DMS153 treated with DMSO at 0.1 percent for 48 hours (cell line): ENCODE measurements at regions not wholly inside any gene's neighbourhood (a gene's known extent, or its start where the extent isn't known, plus 50 kb on each side); places are given as distances from the start of the nearest gene placed in this dataset.

Source experiments
- DNase-seq: peaks from one replicate; lab custom pipeline; 2025; ENCODE audit not compliant: unreplicated experiment; lab: John Stamatoyannopoulos, UW

DNA sequence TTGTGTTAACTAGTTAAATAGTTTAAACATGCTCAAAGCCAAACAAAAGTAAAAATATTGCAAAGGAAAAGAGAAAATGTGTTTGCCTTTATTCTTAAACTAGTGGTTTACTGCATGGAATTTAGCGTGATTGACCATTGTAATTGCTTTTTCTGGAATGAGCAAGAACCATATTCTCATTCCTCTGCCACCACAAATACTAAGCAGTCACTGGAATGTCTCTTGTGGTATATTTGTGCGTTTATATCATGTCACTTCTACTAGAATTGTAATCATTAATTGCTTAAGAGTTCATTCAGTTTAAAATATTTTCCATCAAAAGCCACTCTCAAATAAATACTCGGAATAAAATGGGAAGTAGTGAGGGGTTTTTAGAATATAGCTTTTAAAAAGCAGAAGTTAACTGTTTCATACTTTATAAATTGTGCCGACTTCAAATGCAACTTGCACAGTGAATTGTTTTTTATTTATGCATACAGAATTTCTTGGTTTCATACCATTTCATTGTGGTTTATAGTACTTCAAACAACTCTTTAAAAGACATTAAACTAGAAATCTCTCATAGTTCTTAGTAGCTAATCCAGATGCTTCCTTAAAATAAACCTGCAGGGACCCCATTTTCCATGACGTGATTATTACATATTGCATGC, 288.1 kb downstream of the EPHA4 start:
- no peak for DNase-seq

DNA sequence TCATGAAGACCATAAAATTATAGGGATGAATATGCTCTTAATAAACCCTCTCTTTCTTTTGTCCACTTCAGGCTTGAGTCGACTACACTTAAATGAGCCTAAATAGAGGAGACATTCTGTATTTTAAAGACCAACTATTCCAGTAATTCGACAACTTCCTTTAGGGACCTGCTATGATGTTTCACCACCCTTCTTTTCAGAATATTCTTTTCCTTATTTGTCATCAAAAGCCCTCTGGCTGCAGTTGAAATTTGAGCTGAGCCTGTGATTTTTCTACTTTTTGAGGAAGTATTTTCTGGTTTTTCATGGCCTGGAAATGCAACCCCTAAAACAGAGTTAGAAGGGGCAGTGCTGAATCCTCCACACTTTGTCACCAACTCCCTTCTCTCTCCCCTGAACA, 287.0 kb downstream of the EPHA4 start:
- no peak for DNase-seq

DNA sequence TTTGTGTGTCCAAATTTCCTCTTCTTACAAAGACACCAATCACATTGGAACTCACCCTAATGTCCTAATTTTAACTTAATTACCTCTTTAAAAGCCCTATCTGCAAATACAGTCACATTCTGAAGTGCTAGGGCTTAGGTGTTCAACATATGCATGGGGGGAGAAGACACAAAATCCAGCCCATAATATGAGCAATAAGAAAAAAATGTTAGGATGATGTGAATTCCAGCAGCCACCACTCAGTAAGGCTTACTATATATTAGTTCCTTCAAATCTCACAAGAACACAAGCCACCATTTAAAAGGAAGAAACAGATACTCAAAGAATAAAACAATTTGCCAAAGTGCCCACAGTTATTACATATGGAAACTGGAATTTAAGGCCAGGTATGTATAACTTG, 285.7 kb downstream of the EPHA4 start:
- no peak for DNase-seq

DNA sequence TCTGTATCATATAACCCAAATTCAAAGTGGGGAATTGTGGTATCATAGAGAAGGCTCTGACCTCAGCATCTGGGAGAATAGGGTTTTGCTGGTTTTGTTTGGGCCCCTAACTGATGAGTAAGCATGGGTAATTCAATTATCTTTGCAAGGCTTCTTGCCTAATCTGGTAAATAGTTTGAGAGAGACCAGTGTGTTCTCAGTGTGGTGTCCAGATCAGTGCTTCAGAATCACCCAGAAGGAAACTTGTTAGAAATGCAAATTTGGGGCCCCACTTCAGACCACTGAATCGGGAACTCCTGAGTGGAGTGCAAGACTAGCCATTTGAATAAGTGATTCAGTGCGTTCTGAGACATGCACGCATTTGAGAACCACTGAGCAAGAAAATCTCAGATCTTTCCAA, 282.7 kb downstream of the EPHA4 start:
- DNase-seq, result no peak

DNA sequence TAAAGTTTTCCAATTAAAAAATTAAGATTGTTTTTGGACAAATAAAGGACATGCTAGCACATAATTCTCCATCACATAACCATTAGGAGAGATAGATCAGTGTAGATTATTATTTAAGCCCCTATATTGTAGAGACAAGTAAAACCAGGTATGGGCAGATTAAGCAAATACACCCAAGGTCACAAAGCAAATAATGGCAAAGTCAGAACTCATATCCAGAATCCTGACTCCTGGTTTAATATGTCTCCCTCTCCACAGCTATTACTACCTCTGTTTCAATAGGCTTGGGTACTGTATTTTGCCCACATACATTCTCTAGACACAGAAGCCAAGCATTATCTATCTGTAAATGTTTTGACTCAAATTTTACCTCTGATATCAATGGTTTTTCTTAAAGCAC, 282.3 kb downstream of the EPHA4 start:
- no peak for DNase-seq

DNA sequence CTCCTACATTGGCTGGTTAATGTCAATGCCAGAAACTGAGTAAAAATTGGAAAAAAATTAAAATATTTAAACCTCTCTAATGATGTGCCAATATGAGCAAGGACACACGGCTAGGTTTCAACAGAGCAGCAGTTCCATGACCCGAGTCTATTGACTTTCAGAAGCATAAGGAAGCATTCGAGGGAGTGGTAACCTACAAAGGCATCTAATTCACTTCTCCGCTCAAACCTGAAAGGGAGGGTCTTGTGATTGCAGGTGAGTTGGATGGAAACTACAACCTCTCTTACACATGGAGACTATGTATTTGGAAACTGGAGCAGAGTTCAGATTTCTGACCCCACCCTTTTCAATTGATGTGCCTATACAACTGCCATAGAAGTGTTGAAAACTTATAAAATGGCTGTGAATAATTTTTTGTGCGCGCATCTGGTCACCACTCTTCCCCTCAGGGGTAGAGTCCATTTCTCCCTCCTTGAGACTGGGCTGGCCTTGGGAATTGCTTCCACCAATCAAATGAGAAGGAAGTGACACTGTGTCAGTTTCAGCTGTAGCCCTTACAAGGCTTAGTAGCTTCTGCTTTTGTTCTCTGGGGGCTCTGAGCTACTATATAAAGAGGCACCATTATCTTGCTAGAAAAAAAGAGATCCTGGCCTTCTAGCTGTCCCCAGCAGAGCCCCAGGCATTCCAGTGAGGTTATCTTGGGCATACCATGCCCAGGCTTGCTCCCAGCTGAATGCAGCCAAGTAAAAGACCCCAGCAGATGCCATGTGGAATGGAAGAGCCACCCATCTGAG, 278.0 kb downstream of the EPHA4 start:
- no peak for DNase-seq

DNA sequence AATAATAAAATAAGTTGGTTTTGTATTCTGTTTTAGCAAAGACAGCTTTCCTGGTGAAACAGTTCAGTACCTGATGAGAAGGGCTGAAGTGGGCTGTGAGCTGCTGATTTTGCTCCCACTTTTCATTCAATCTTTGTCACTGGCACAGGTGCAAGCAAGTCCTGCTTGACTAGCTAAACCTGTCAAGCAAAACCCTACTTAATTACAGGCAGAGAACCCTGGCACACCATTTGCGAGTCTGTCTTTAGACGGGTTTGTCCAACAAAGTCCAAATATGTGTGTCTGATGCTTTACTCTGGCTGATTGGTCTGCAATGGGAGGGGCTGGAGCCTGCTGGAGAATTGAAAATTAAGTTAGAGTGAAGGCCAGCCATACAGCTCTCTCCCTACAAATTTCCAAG, 267.2 kb downstream of the EPHA4 start:
- DNase-seq, result no peak

DNA sequence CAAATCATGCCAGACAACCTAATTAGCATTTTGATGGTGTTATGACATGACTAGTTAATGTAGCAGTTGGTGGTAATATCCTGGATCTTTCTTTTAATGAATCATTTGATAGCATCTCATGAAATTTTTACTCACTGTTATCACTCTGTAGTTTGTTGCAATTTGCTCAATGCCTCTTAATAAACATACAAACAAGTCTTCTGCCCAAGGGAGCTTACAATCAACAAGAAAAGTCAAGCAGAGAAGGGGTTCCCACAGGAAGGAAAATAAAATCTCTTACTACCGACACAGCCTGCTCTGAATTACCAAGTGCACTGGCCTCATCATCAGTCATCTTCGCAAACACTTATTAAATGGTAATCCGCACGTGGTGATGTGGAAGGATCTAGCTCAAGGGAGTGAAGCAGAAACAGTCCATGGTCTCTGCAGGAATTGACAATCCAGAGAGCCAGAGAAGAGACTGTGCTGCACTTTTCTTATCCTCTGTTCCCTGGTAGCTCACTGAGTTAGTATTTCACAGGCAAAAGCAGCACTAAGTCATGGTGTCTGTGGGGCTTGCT, 263.5 kb downstream of the EPHA4 start:
- no peak for DNase-seq

DNA sequence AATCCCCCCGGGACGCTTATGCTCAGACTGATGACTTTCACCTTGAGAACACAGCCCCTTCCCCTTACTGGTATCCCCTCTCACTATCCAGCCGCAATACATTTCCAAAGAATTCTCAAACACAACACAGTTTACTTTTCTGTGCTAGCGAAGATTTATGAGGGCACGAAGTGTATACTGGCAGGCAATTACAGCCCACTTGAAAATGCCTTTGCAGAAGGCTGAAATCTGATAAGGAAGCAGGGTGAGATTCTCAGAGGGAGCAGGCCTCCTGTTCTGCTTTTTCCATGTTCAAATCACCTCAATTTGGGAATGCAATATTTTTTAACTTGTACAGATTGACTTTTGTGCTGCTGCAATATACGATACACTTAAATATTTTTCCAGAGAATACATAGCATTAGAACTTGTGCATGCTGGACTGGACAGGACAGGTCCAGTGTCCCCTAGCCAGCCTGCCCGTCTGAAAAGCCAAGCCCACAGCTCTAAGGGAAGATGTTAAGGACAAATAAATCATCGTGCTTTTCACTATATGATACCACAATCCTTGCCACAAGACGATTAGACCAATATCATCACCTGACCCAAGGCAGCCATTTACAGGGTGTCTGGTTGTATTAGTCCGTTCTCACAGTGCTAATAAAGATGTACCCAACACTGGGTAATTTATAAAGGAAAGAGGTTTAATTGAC, 262.1 kb downstream of the EPHA4 start:
- no peak for DNase-seq

DNA sequence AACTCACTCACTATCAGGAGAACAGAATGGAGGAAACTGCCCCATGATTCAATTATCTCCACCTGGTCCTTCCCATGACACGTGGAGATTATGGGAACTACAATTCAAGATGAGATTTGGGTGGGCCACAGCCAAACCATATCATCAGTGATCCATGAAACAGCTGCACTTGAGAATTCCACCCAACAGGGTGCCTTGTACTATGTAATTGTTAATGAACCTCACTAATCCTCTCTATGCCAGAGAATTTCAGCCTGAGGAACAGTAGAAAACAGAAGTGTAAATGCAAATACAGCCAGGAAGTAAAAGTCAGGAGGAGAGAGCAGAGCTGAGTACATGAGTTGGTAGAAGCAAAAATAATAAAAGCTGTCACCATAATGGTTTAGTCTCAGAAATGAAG, 261.4 kb downstream of the EPHA4 start:
- no peak for DNase-seq

DNA sequence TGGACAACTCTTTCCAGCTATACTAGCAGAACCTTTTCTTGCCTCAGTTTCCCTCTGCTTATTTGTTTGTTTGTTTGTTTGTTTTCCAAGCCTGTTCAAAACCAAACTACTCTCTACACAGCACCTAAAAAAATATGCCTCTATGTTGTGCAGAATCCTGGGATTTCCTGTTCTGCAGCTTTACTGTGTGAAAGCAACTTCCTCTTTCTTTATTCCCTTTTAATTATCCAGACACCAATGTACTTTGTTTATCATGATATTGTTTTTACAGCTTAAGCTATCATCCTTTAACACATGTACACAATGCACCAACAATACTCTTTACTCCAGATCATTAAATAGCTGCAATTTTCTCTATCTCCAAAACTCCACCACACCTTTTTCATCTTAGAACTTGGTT, 259.5 kb downstream of the EPHA4 start:
- DNase-seq, result no peak

DNA sequence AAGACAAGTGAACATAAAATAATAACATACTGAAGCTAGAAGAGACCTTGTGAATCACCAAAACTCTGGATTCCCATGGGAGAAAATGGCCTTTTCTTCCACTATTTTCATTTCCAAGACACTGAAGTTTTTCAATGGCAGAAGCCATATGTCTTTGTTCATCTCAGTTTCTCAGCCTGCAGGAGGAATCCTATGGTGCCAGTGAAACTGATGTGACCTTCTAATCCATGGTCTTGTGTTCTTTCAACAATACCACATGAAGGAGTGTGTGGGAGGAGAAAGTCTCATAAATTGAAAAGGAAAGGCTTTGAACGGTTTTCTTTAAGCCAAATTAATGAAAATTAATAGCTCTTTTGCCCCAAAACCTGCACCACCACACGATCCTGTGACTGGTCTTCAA, 257.3 kb downstream of the EPHA4 start:
- DNase-seq, result no peak

DNA sequence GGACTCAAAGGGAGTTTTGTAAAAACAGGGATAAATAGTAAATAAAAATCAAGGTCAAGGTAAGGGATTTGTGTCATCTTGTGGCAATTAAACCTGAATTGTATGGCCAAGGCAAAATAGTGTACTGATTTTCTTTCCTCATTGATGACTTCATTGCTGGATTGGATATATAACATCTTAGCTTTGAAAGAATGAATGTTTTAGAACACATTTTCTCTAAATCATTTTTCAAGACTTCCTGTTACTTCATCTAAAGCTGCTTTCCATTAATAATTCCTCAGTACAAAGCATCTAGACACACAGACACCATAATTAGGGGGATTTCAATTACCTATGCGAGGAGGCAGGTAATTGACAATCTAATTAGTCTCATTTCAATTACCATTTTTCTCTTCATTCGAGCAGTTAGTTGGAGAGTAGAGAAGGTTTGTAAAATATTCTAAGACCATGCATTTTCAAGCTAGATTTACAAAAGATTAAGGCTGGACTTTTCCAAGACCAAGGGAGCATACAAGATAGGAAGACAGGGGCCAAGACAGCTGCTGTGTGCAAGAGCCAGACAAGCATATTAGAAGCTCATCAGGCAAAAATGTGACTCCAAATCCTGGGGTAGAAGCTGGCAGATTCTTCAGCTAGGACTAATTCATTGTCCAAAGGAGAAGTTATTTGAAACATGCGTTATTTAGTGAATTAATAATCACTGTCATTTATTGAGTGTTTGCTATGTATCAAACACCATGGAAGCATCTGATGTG, 253.6 kb downstream of the EPHA4 start:
- no peak for DNase-seq

DNA sequence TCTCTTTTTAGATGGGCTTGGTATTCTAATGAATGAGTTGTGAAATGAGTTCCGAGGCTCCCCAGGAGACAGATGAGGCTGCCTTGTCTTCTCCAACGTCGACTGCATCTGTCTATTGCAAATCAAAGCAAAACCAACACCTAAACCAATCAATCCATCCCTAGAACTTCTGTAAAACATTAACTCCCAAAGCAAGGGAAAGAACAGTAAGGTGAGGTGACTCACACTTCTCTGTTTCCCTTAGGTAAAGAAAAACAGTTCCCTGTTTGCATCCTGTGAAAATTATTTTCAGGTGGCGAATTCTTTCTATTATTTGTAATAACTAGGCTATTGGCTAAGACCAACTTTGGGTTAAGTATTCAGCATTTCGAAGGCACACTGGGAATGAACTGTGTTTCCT, 249.4 kb downstream of the EPHA4 start:
- no peak for DNase-seq

DNA sequence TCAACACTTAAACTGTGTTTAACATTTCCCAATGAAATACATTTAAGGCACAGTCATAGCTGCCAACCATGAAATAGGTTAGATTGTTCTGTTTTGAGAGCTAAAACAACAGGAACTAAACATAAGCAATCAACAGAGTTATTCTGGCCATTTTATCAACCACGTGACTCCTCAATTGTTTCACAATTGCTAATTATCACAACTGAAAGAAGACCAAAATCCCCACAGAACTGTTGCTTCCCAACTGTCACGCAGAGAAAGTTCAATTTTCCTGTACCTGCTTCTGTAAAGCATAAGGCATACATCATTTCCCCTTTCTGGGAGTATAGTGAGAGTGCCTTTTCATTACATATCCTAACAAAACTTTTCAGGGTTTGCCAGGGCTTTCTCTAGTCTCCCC, 248.6 kb downstream of the EPHA4 start:
- DNase-seq, result no peak

DNA sequence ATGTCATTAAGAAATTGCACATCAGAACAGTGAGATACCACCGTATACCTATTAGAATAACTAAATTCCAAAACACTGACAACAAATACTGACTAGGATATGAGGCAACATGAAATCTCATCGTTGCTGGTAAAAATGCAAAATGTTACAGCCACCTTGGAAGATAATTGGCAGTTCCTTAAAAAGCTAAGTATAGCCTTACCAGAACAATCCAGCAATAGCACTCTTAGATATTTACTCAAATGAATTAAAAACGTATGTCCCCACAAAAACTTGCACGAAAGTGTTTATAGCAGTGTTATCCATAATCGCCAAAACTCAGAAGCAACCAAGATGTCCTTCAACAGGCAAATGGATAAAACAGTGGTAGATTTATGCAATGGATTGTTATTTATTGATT, 241.7 kb downstream of the EPHA4 start:
- DNase-seq, result no peak

DNA sequence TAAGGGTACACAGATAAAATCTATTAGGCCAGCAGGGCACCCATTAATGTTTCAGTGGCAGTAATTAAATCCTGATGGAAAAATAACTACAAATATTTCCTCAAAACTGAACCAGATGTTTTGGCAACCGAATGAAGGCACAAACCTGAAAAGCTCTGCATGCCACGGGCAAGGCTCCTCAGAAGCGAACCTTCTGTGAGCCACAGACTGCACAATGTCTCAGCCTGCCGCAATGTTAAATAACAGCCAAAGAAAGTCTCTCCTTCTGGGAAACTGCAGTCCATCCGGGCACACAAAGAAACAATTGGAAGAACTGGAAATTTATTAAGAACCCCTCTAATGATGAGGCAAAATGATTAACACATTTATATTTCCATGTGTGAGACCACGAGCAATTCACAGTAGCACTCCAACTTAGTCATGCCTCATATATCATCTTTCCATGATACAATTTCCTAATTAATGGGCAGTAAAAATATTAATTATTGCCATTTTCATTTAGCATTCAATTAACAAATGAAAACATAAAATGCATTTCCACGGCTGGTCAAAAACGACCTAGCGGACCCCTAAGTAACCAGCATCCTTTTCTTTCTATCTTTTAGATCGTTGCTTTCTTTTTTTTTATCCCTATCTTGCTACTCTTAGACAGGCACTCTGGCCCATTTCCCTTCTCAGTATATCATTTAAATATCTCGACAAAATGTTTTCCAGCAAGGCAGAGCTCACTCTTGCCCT, 237.5 kb downstream of the EPHA4 start:
- DNase-seq, result no peak

DNA sequence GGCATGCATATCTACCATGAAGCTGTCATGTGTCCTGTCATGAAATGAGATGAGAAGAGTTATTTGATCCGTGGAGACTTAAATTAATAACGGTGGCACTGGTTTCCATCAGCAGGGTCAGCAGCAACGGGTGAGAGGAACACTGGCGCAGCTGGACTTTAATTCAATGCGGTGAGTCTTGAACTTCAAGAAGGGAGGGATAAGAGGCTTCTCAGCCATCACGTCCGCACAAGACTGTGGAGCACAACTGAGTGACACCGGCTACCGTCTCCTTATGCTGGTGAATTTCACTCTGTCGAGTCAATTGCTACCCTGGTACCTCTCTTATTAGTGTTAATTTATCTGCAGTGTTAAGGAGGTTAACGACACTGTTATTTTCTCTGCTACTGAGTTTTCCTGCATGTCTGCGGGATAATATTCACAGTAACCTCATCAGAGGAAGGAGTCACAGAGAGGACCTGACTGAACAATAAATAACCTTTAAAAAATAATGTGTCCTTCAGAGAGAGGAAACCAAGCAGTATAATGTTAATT, 236.8 kb downstream of the EPHA4 start:
- no peak for DNase-seq

DNA sequence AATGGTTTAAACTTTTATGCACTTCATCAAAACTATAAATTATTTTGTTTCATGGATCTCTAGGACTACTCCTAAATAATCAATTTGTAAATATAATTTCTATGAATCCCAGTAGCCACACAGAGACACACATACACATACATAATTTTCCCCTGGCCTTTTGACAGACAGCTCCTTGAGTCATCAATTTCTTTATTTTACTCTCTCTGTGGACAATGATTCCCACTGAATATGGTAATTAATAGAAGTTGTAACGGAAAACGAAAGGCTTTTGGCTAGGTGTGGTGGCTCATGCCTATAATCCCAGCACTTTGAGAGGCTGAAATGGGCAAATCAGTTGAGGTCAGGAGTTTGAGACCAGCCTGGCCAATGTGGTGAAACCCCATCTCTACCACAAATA, 235.1 kb downstream of the EPHA4 start:
- no peak for DNase-seq

DNA sequence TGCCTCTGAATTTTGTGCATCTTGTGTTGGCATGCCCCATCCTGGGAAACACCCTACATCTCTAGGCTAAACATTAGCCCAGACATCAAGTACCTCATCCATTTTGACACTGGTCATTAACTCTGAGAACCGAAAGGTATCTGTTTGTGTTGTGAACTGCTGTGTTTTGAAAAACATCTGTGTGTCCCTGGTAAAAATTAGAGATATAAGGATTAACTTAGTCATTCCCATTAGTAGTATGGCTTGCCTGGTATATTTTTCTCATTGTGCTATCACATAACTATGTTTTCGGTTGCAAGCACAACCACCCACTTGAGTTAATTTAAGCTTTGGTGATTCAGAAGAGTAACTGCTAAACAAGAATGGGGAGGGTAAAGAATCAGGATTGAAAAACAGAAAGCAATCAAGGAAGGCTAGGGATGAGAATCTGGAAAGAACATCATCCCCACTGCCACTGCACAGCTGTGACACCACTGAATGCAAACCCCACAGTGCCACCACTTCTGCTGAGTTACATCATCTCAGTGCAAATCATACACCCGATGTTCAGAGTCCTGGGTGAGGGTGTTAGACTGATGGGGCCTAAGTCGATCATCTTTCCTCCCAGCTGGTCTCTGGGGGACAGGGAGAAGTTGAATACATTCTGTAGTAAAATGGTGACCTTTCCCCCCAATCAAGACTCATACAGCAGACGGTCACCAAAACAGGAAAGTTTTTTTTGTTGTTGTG, 234.0 kb downstream of the EPHA4 start:
- no peak for DNase-seq
